OCI-LY3 (cell line): ENCODE measurements at regions not wholly inside any gene's neighbourhood (a gene's known extent, or its start where the extent isn't known, plus 50 kb on each side); places are given as distances from the start of the nearest gene placed in this dataset.

Source experiments
- H2AFZ ChIP-seq: fragments of 200-600, 300-600 bp; shearing (Covaris generic); 2 replicates; pipeline ENCODE4 v1.6.0; 2014; ENCODE audit warnings: antibody characterized with exemption, low read depth, low read length
- H3K27ac ChIP-seq: fragments of 200-600, 300-600 bp; sonication (generic); 2 replicates; pipeline ENCODE4 v1.5.1; 2014; ENCODE audit warnings: mild to moderate bottlenecking, low read length, moderate library complexity, mixed read lengths
- H3K27me3 ChIP-seq: fragments of 200-600, 300-600 bp; sonication (generic); 2 replicates; pipeline ENCODE4 v1.6.1; 2014; ENCODE audit warnings: low read depth, low read length, mixed read lengths
- H3K36me3 ChIP-seq: fragments of 200-600, 300-600 bp; sonication (generic); replicated peaks from 2 replicates; pipeline ENCODE3; 2014; ENCODE audit warnings: low read depth, low read length, mixed read lengths
- H3K4me1 ChIP-seq: fragments of 300-600, 200-600 bp; sonication (generic); 2 replicates; pipeline ENCODE4 v1.6.1; 2014; ENCODE audit warnings: low read length, mixed read lengths
- H3K4me2 ChIP-seq: fragments of 200-600, 300-600 bp; sonication (generic); 2 replicates; pipeline ENCODE4 v1.6.1; 2014; ENCODE audit warnings: low read length, mixed read lengths
- H3K4me3 ChIP-seq: fragments of 300-600, 200-600 bp; sonication (generic); 2 replicates; pipeline ENCODE4 v1.5.1; 2014; ENCODE audit warnings: antibody characterized with exemption, mild to moderate bottlenecking, low read length, moderate library complexity
- H3K79me2 ChIP-seq: fragments of 300-600, 200-600 bp; shearing (Covaris generic); 2 replicates; pipeline ENCODE4 v1.6.1; 2014; ENCODE audit warnings: mild to moderate bottlenecking, low read length, mixed read lengths
- H3K9ac ChIP-seq: fragments of 300-600, 200-600 bp; shearing (Covaris generic); 2 replicates; pipeline ENCODE4 v1.6.0; 2014; ENCODE audit warnings: mild to moderate bottlenecking, low read length, moderate library complexity
- H3K9me3 ChIP-seq: fragments of 200-600, 300-600 bp; shearing (Covaris generic); 2 replicates; pipeline ENCODE4 v1.6.1; 2014; ENCODE audit warnings: low read length, mixed read lengths; ENCODE audit not compliant: insufficient read depth
- H4K20me1 ChIP-seq: fragments of 200-600, 300-600 bp; sonication (generic); 2 replicates; pipeline ENCODE4 v1.6.1; 2016; ENCODE audit warnings: low read length, mixed read lengths; ENCODE audit not compliant: insufficient read depth
- CTCF ChIP-seq: fragments of 200-600, 300-600 bp; sonication (generic); IDR thresholded peaks from 2 replicates; pipeline ENCODE4 v1.5.1; 2014; ENCODE audit warnings: antibody characterized with exemption, low read length, low read depth
- EZH2phosphoT487 ChIP-seq: fragments of 200-600 bp; shearing (Covaris generic); IDR thresholded peaks from 2 replicates; pipeline ENCODE4 v1.6.1; 2018; ENCODE audit warnings: antibody characterized with exemption, mixed run types, low read depth

DNA sequence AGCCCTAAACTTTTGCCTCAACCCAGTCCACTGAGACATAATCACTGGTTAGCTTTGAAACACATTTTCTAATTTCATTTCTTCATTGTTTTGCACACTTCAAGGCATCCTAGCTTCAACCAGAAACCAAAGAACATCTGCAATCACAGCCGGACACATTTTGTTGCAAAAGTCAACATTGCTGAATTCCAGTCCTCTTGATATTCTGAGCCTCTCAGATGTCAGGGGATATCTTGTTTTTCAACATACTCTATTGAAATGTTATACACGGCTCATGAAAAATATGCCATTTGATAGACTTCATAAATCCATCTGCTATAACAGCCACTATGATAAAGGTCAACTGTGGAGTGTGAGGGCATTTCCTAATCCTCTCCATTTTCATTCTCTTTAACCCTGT, 241.6 kb upstream of the PUDP start:
- no peak overlapping the region for H3K9ac ChIP-seq
- H3K27me3 ChIP-seq: no peaks in the 10 kb centered on the region
- no peaks in the 10 kb centered on the region for H3K79me2 ChIP-seq
- H3K27ac ChIP-seq: no peak overlapping the region
- H3K4me3 ChIP-seq: no peak overlapping the region
- H4K20me1 ChIP-seq: no peaks in the 10 kb centered on the region
- H3K36me3 ChIP-seq: no peaks in the 10 kb centered on the region
- no peaks in the 10 kb centered on the region for H3K4me1 ChIP-seq
- no peaks in the 10 kb centered on the region for H3K9me3 ChIP-seq
- TF ChIP-seq EZH2phosphoT487 (no peak), CTCF (no peak)
- H2AFZ ChIP-seq: no peak overlapping the region
- no peak overlapping the region for H3K4me2 ChIP-seq

DNA sequence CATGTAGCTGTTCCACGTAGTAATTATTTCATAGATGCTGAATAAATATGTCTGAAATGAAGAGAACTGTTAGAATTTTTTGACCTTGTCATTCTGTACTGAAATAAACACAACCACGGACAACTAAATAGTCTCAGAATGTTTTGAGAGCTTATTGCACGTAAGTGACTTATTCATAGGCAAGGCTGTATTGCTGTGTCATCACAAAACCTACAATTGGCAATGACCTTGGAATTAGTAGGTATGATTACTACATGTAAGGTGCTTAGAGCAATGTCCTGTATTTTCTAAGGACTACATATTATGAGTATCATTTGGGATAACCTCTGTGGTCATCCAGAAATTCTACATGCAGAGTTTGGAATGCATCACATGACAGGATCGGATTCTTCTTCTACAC, 237.2 kb upstream of the PUDP start:
- H3K9me3 ChIP-seq: no peaks in the 10 kb centered on the region

DNA sequence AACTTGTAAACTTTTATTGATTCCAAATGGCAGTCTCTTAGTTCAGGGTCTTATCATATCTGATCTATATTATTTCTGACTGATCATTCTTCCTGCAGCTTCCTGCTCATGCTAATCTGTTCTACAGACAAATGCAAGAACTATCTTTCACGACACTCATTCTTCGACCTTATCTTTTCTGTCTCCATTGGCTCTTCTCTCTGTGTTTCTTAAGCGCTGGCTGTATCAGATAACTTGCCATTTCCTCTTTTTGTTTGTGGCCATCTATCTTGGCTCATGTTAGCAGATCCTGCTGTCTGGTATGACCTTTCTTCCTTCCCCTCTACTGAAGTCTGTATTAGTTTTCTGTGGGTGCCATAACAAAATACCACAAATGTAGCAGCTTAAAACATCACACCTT, 230.5 kb upstream of the PUDP start:
- H3K27me3 ChIP-seq: no peaks in the 10 kb centered on the region
- H3K4me1 ChIP-seq: no peaks in the 10 kb centered on the region
- H2AFZ ChIP-seq: no peak overlapping the region
- H3K36me3 ChIP-seq: no peaks in the 10 kb centered on the region
- H3K4me3 ChIP-seq: no peak overlapping the region
- no peaks in the 10 kb centered on the region for H3K9me3 ChIP-seq
- H3K4me2 ChIP-seq: no peak overlapping the region
- no peak overlapping the region for H3K27ac ChIP-seq
- no peak overlapping the region for H3K9ac ChIP-seq
- H3K79me2 ChIP-seq: no peaks in the 10 kb centered on the region
- H4K20me1 ChIP-seq: no peaks in the 10 kb centered on the region
- no peak for TF ChIP-seq CTCF
- no peak for TF ChIP-seq EZH2phosphoT487

More for the DNA sequence above, 237.2 kb upstream of the PUDP start:
- TF ChIP-seq CTCF (no peak), EZH2phosphoT487 (no peak)
- H2AFZ ChIP-seq: no peak overlapping the region
- no peaks in the 10 kb centered on the region for H4K20me1 ChIP-seq
- H3K27me3 ChIP-seq: no peaks in the 10 kb centered on the region
- no peak overlapping the region for H3K4me3 ChIP-seq
- no peaks in the 10 kb centered on the region for H3K36me3 ChIP-seq
- no peak overlapping the region for H3K9ac ChIP-seq
- H3K4me2 ChIP-seq: no peak overlapping the region
- H3K79me2 ChIP-seq: no peaks in the 10 kb centered on the region
- no peaks in the 10 kb centered on the region for H3K4me1 ChIP-seq
- no peak overlapping the region for H3K27ac ChIP-seq

DNA sequence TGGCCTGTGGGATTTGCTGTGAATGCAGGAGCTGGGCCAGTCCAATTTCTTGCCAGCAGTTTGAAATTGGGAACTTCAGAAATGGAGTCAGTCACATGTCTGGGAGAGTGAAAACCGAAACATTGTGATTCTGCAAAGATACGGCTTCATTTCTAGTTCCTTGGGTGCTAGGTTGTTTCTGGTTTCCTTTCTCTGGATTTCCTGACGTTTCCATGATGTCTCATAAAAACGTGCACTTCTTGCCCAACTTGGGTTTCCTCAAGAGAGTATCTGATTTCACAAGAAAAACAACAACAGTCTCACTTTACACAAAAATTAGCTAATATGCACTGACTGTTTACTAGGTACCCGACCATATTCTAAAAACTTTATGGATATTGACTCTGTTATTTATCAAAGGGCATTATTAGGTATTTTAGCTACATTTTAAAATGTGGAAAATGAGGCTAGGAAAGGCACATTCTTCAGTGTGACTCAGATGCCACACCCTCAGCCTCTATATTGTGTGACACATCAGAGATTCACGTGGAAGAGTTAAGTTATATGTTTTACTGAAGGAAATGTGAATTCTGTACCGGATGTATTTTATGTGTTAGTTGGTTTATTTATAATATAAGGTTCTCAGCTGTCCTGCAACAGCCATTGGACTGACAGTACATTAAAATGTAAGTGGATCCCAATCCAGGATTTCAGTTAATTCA, 225.0 kb upstream of the PUDP start:
- no peaks in the 10 kb centered on the region for H3K27me3 ChIP-seq
- TF ChIP-seq EZH2phosphoT487: no peak
- TF ChIP-seq CTCF: no peak
- no peak overlapping the region for H3K9ac ChIP-seq
- H3K9me3 ChIP-seq: no peaks in the 10 kb centered on the region
- no peak overlapping the region for H3K4me3 ChIP-seq
- no peaks in the 10 kb centered on the region for H3K79me2 ChIP-seq
- H4K20me1 ChIP-seq: no peaks in the 10 kb centered on the region
- no peak overlapping the region for H2AFZ ChIP-seq
- no peak overlapping the region for H3K4me2 ChIP-seq
- no peaks in the 10 kb centered on the region for H3K36me3 ChIP-seq
- no peaks in the 10 kb centered on the region for H3K4me1 ChIP-seq
- H3K27ac ChIP-seq: no peak overlapping the region
